Hepatocyte (in vitro differentiated cells): ENCODE measurements at regions not wholly inside any gene's neighbourhood (a gene's known extent, or its start where the extent isn't known, plus 50 kb on each side); places are given as distances from the start of the nearest gene placed in this dataset.

ENCODE experiments used
- CTCF ChIP-seq: fragments of 200-600 bp; sonication (generic); IDR thresholded peaks from 2 replicates; pipeline ENCODE4 v1.5.1; 2016; ENCODE audit warnings: antibody characterized with exemption, mild to moderate bottlenecking; ENCODE audit not compliant: poor library complexity
- EZH2 ChIP-seq: fragments of 200-600 bp; sonication (generic); IDR thresholded peaks from 2 replicates; pipeline ENCODE4 v1.6.1; 2016; ENCODE audit warnings: antibody characterized with exemption, mild to moderate bottlenecking, borderline replicate concordance
- EZH2phosphoT487 ChIP-seq: fragments of 200-600 bp; sonication (generic); IDR thresholded peaks from one replicate; pipeline ENCODE4 v1.6.1; 2018; ENCODE audit warnings: antibody characterized with exemption, mild to moderate bottlenecking, low read depth, moderate library complexity; ENCODE audit not compliant: unreplicated experiment, severe bottlenecking

GRCh38 chr3:162498626-162499025 lies 1002.0 kb downstream of the OTOL1 start:
- TF ChIP-seq CTCF (no peak), EZH2 (no peak), EZH2phosphoT487 (no peak)
